ENCODE measurements at regions not wholly inside any gene's neighbourhood (a gene's known extent, or its start where the extent isn't known, plus 50 kb on each side); places are given as distances from the start of the nearest gene placed in this dataset.
A peak's percentile ranks its signal among the peaks of the same experiment; 100 is the strongest.

DNA sequence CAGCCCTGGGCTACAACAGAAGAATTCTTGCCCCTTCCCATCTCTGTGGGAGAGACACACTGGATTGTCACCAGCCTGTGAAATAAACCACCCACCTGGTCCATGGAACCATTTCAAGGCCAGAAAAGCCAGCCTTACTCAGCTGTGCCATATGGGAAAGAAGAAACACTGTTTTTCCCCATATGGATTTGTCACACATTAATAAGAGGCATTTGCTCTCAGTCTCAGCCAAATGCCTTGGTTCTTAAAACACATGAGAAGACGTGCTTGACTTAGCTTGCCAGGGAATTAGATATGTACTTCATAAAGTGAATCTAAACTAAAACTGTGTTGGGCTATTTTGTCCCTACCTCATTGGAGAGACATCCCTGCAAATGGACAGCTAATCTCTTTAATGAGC is 308.6 kb upstream of the TNP1 start:
- no peak overlapping the region for H3K27ac ChIP-seq (ENCODE audit: low read depth, low read length)
- no peaks in the 10 kb centered on the region for H3K36me3 ChIP-seq (ENCODE audit: control insufficient read depth, insufficient read depth, low read length)
- H3K27me3 ChIP-seq (ENCODE audit: control insufficient read depth, insufficient read depth, low read length): no peaks in the 10 kb centered on the region
- WGBS (ENCODE audit: insufficient coverage): no CpG with 5 or more reads among the region's 1 CpG
- H3K4me3 ChIP-seq (ENCODE audit: low read depth, low read length): no peak overlapping the region
- no peaks in the 10 kb centered on the region for H3K9me3 ChIP-seq (ENCODE audit: control insufficient read depth, insufficient read depth, low read length)
- peak in 1 of 6 donors; percentile 81 for DNase-seq (ENCODE audit: low read depth in 4 of 6, low spot score in 6 of 6)
- H3K4me1 ChIP-seq (ENCODE audit: control insufficient read depth, insufficient read depth, low read length): no peaks in the 10 kb centered on the region

DNA sequence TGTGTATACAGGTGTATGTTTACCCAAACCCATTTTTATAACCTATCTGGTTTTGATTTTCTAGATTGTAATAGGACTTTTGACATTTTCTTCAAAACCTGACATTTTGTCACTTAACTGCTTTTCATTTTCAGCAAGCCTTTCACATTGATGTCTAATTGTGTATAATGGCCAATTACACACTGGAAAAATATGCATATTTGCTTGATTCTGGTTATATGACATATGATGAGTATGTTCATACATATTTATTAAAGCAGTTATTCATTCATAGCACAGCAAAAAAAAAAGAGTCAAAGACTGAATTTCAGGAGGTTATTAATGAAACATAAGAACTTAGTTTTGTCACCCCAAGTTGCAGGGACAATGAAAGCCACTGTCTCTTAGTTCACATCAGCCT is 307.7 kb upstream of the TNP1 start:
- H3K4me3 ChIP-seq (ENCODE audit: low read depth, low read length): no peak overlapping the region
- H3K27ac ChIP-seq (ENCODE audit: low read depth, low read length): no peak overlapping the region
- H3K9me3 ChIP-seq (ENCODE audit: control insufficient read depth, insufficient read depth, low read length): no peaks in the 10 kb centered on the region
- H3K27me3 ChIP-seq (ENCODE audit: control insufficient read depth, insufficient read depth, low read length): no peaks in the 10 kb centered on the region
- no peaks in the 10 kb centered on the region for H3K36me3 ChIP-seq (ENCODE audit: control insufficient read depth, insufficient read depth, low read length)
- no peak for DNase-seq (ENCODE audit: low read depth in 4 of 6, low spot score in 6 of 6)
- H3K4me1 ChIP-seq (ENCODE audit: control insufficient read depth, insufficient read depth, low read length): peaks cover 4% of the 10 kb centered on the region

DNA sequence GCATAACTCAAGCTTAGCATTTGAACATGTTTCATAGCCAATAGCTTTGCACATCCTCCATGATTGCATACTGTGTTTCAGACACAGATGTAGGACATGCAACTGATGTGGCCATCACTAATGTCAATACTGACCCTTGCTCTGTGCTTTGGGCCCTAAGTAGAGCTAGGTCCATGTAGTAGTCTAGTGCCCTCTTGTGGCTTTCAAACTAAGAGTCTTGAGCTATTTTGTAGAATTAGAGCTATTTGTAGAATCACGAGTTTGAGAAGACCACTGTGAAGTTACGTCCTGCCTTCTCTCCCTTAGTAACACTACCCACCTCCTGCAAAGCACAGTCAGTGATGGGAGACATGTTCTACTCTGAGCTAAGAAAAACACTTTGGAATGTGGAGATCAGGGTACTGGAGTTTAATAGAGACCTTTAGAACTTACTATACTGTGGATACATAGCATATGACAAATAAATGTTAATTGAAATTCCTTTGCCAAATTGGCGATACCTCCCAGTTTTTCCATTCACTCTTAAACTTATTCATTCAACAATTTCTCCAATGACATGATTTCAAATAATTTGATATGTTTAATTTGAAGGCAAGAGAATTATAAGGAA is 306.5 kb upstream of the TNP1 start:
- Histone ChIP-seq H3K4me3 (ENCODE audit: low read depth, low read length) (no peak overlapping the region), H3K4me1 (ENCODE audit: control insufficient read depth, insufficient read depth, low read length) (peaks cover 8% of the 10 kb centered on the region), H3K27me3 (ENCODE audit: control insufficient read depth, insufficient read depth, low read length) (no peaks in the 10 kb centered on the region), H3K27ac (ENCODE audit: low read depth, low read length) (no peak overlapping the region), H3K36me3 (ENCODE audit: control insufficient read depth, insufficient read depth, low read length) (no peaks in the 10 kb centered on the region), H3K9me3 (ENCODE audit: control insufficient read depth, insufficient read depth, low read length) (no peaks in the 10 kb centered on the region)
- peak in 1 of 6 donors; percentile 37 for DNase-seq (ENCODE audit: low read depth in 4 of 6, low spot score in 6 of 6)
- no CpG with 5 or more reads among the region's 3 CpGs for WGBS (ENCODE audit: insufficient coverage)

- no peak for DNase-seq (ENCODE audit: low read depth in 4 of 6, low spot score in 6 of 6)
- no peak overlapping the region for H3K27ac ChIP-seq (ENCODE audit: low read depth, low read length)
- H3K36me3 ChIP-seq (ENCODE audit: control insufficient read depth, insufficient read depth, low read length): no peaks in the 10 kb centered on the region
- H3K9me3 ChIP-seq (ENCODE audit: control insufficient read depth, insufficient read depth, low read length): no peaks in the 10 kb centered on the region
- no peak overlapping the region for H3K4me3 ChIP-seq (ENCODE audit: low read depth, low read length)
- H3K4me1 ChIP-seq (ENCODE audit: control insufficient read depth, insufficient read depth, low read length): peaks cover 9% of the 10 kb centered on the region
- WGBS (ENCODE audit: insufficient coverage): 73% methylated on average over 1 of the region's 2 CpGs
- no peaks in the 10 kb centered on the region for H3K27me3 ChIP-seq (ENCODE audit: control insufficient read depth, insufficient read depth, low read length)
Measured at GRCh38 chr2:217165547-217165946, 305.7 kb upstream of the TNP1 start.

GRCh38 chr2:217163987-217164386 is 304.1 kb upstream of the TNP1 start:
- H3K4me3 ChIP-seq (ENCODE audit: low read depth, low read length): no peak overlapping the region

GRCh38 chr2:217162533-217162932 is 302.7 kb upstream of the TNP1 start:
- Histone ChIP-seq H3K9me3 (ENCODE audit: control insufficient read depth, insufficient read depth, low read length) (no peaks in the 10 kb centered on the region), H3K4me1 (ENCODE audit: control insufficient read depth, insufficient read depth, low read length) (peaks cover 9% of the 10 kb centered on the region), H3K27ac (ENCODE audit: low read depth, low read length) (peak overlapping the region; percentile 50), H3K27me3 (ENCODE audit: control insufficient read depth, insufficient read depth, low read length) (no peaks in the 10 kb centered on the region), H3K36me3 (ENCODE audit: control insufficient read depth, insufficient read depth, low read length) (no peaks in the 10 kb centered on the region), H3K4me3 (ENCODE audit: low read depth, low read length) (no peak overlapping the region)
- peak in 5 of 6 donors; percentile 33 to 80 (median 46) for DNase-seq (ENCODE audit: low read depth in 4 of 6, low spot score in 6 of 6)
- 31% methylated on average over 3 of the region's 9 CpGs for WGBS (ENCODE audit: insufficient coverage)

More at GRCh38 chr2:217163987-217164386, 304.1 kb upstream of the TNP1 start:
- Histone ChIP-seq H3K27me3 (ENCODE audit: control insufficient read depth, insufficient read depth, low read length) (no peaks in the 10 kb centered on the region), H3K36me3 (ENCODE audit: control insufficient read depth, insufficient read depth, low read length) (no peaks in the 10 kb centered on the region), H3K27ac (ENCODE audit: low read depth, low read length) (no peak overlapping the region), H3K9me3 (ENCODE audit: control insufficient read depth, insufficient read depth, low read length) (no peaks in the 10 kb centered on the region), H3K4me1 (ENCODE audit: control insufficient read depth, insufficient read depth, low read length) (peaks cover 9% of the 10 kb centered on the region)
- no peak for DNase-seq (ENCODE audit: low read depth in 4 of 6, low spot score in 6 of 6)
- WGBS (ENCODE audit: insufficient coverage): 88% methylated on average over 2 of the region's 4 CpGs

GRCh38 chr2:217160978-217161973 is 301.4 kb upstream of the TNP1 start:
- H3K9me3 ChIP-seq (ENCODE audit: control insufficient read depth, insufficient read depth, low read length): no peaks in the 10 kb centered on the region

GRCh38 chr2:217160103-217160743 is 300.4 kb upstream of the TNP1 start:
- Histone ChIP-seq H3K27me3 (ENCODE audit: control insufficient read depth, insufficient read depth, low read length) (no peaks in the 10 kb centered on the region), H3K4me1 (ENCODE audit: control insufficient read depth, insufficient read depth, low read length) (peaks cover 9% of the 10 kb centered on the region)
- WGBS (ENCODE audit: insufficient coverage): no CpG with 5 or more reads among the region's 4 CpGs

More at GRCh38 chr2:217160978-217161973, 301.4 kb upstream of the TNP1 start:
- H3K27me3 ChIP-seq (ENCODE audit: control insufficient read depth, insufficient read depth, low read length): no peaks in the 10 kb centered on the region
- 49% methylated on average over 3 of the region's 9 CpGs for WGBS (ENCODE audit: insufficient coverage)
- peak in 1 of 6 donors; percentile 29 for DNase-seq (ENCODE audit: low read depth in 4 of 6, low spot score in 6 of 6)
- H3K4me3 ChIP-seq (ENCODE audit: low read depth, low read length): no peak overlapping the region
- peaks cover 9% of the 10 kb centered on the region for H3K4me1 ChIP-seq (ENCODE audit: control insufficient read depth, insufficient read depth, low read length)
- H3K36me3 ChIP-seq (ENCODE audit: control insufficient read depth, insufficient read depth, low read length): no peaks in the 10 kb centered on the region
- no peak overlapping the region for H3K27ac ChIP-seq (ENCODE audit: low read depth, low read length)

DNA sequence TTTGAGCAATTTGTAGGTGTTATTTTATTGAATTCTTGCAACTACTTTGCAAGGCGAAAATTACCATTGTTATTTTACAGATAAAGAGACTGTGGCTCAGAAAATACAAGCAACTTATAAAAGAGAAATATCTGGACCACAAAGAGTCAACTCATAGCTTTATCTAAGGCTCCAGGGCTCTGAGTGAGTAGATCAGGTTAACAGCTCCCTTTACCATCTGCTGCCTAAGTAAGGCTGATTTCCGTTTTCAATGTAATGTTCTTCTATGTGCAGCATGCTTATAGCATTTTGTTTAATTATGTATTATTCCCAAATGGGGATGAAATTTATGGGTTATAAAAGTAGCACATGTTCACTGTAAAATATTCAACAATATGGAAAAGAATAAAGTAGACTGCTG is 299.1 kb upstream of the TNP1 start:
- no CpG with 5 or more reads among the region's 2 CpGs for WGBS (ENCODE audit: insufficient coverage)
- Histone ChIP-seq H3K36me3 (ENCODE audit: control insufficient read depth, insufficient read depth, low read length) (no peaks in the 10 kb centered on the region), H3K4me1 (ENCODE audit: control insufficient read depth, insufficient read depth, low read length) (peaks cover 9% of the 10 kb centered on the region), H3K4me3 (ENCODE audit: low read depth, low read length) (no peak overlapping the region), H3K27me3 (ENCODE audit: control insufficient read depth, insufficient read depth, low read length) (no peaks in the 10 kb centered on the region), H3K27ac (ENCODE audit: low read depth, low read length) (no peak overlapping the region), H3K9me3 (ENCODE audit: control insufficient read depth, insufficient read depth, low read length) (no peaks in the 10 kb centered on the region)
- DNase-seq (ENCODE audit: low read depth in 4 of 6, low spot score in 6 of 6): peak in 1 of 6 donors; percentile 77

More at GRCh38 chr2:217160103-217160743, 300.4 kb upstream of the TNP1 start:
- no peak overlapping the region for H3K27ac ChIP-seq (ENCODE audit: low read depth, low read length)
- no peaks in the 10 kb centered on the region for H3K36me3 ChIP-seq (ENCODE audit: control insufficient read depth, insufficient read depth, low read length)
- no peak for DNase-seq (ENCODE audit: low read depth in 4 of 6, low spot score in 6 of 6)
- no peak overlapping the region for H3K4me3 ChIP-seq (ENCODE audit: low read depth, low read length)
- H3K9me3 ChIP-seq (ENCODE audit: control insufficient read depth, insufficient read depth, low read length): no peaks in the 10 kb centered on the region

Data from spinal cord (tissue), 9 donors.